ENCODE measurements at regions not wholly inside any gene's neighbourhood (a gene's known extent, or its start where the extent isn't known, plus 50 kb on each side); places are given as distances from the start of the nearest gene placed in this dataset.
A peak's percentile ranks its signal among the peaks of the same experiment; 100 is the strongest.

DNA sequence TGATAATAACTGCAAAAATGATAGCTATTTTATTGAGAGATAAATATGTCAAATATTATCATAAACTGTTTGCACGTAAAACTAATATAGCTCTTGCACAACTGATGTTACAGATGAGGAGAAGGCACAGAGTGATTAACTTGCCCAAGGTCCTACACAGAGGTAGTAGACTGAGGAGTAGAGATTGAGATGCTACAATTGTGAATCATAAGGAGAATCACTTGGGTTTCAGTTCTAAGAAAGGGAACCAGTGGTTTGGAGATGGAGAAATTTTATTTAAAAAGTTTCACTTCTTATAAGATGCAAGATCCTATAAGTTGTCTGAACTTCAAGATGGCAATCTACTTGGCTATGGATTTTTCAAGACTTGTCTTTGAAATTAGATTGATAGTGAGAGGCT lies 224.8 kb upstream of the RAG2 start:
- Histone ChIP-seq H3K9ac (no peak overlapping the region), H3K36me3 (ENCODE audit: low read depth) (no peaks in the 10 kb centered on the region), H3K27ac (no peak overlapping the region), H4K20me1 (ENCODE audit: insufficient read depth) (no peaks in the 10 kb centered on the region), H3K4me2 (ENCODE audit: unreplicated experiment) (no peak overlapping the region), H3K4me3 (no peak overlapping the region), H3F3A (ENCODE audit: insufficient read depth) (no peaks in the 10 kb centered on the region), H3K79me2 (ENCODE audit: insufficient read depth) (no peaks in the 10 kb centered on the region), H3K4me1 (ENCODE audit: insufficient read depth) (no peaks in the 10 kb centered on the region), H2AFZ (no peak overlapping the region), H3K9me2 (ENCODE audit: insufficient read depth) (no peaks in the 10 kb centered on the region), H3K27me3 (replicated peaks; ENCODE audit: insufficient read depth) (no peaks in the 10 kb centered on the region), H3K9me3 (ENCODE audit: low read depth) (no peaks in the 10 kb centered on the region)
- DNase-seq, result no peak
- WGBS, 2 experiments (ENCODE audit: low coverage in 1 of 2, low lambda C conversion rate in 2 of 2, missing lambda C conversion rate in 2 of 2), result 61 to 65% methylated on average over 1 of the region's 1 CpG
- no peak for TF ChIP-seq EZH2phosphoT487 (IDR thresholded peaks at IDR 0.05; ENCODE audit: insufficient read depth, low read depth)
- no peak for TF ChIP-seq EZH2 (IDR thresholded peaks at IDR 0.05; ENCODE audit: insufficient read depth, poor library complexity, severe bottlenecking)
- in situ Hi-C loops (cut with MboI), result no loop called here

DNA sequence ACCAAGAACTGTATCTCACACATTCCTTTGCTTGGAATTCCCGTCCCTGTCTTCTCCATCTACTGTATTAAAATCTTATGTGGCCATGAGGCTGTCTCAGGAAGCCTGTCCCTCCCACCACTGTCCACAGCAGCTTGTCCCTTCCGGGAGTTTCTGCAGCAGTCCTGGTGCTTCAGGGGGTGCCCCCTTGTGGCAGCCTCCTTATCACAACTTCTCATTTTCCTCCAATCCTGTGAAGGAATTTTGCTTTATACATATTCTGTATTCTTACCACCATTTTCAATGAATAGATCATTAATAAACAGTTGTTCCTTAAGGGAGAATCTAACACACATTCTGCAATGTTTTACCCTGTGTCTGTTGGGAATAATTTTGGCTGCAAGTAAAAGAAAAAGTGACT lies 220.4 kb upstream of the RAG2 start:
- Histone ChIP-seq H3K4me1 (ENCODE audit: insufficient read depth) (no peaks in the 10 kb centered on the region), H3K4me3 (no peak overlapping the region), H3K9ac (no peak overlapping the region), H3K27ac (no peak overlapping the region), H3K9me3 (ENCODE audit: low read depth) (no peaks in the 10 kb centered on the region), H2AFZ (no peak overlapping the region), H3K27me3 (replicated peaks; ENCODE audit: insufficient read depth) (no peaks in the 10 kb centered on the region), H3F3A (ENCODE audit: insufficient read depth) (no peaks in the 10 kb centered on the region), H3K79me2 (ENCODE audit: insufficient read depth) (no peaks in the 10 kb centered on the region), H3K36me3 (ENCODE audit: low read depth) (no peaks in the 10 kb centered on the region), H4K20me1 (ENCODE audit: insufficient read depth) (no peaks in the 10 kb centered on the region), H3K9me2 (ENCODE audit: insufficient read depth) (no peaks in the 10 kb centered on the region), H3K4me2 (ENCODE audit: unreplicated experiment) (no peak overlapping the region)
- peak; percentile 34 for DNase-seq
- TF ChIP-seq EZH2phosphoT487 (IDR thresholded peaks at IDR 0.05; ENCODE audit: insufficient read depth, low read depth) (no peak), EZH2 (IDR thresholded peaks at IDR 0.05; ENCODE audit: insufficient read depth, poor library complexity, severe bottlenecking) (no peak)
- WGBS, 2 experiments (ENCODE audit: low coverage in 1 of 2, low lambda C conversion rate in 2 of 2, missing lambda C conversion rate in 2 of 2), result 40 to 52% methylated on average over 2 of the region's 2 CpGs
- in situ Hi-C loops (cut with MboI), result no loop called here

DNA sequence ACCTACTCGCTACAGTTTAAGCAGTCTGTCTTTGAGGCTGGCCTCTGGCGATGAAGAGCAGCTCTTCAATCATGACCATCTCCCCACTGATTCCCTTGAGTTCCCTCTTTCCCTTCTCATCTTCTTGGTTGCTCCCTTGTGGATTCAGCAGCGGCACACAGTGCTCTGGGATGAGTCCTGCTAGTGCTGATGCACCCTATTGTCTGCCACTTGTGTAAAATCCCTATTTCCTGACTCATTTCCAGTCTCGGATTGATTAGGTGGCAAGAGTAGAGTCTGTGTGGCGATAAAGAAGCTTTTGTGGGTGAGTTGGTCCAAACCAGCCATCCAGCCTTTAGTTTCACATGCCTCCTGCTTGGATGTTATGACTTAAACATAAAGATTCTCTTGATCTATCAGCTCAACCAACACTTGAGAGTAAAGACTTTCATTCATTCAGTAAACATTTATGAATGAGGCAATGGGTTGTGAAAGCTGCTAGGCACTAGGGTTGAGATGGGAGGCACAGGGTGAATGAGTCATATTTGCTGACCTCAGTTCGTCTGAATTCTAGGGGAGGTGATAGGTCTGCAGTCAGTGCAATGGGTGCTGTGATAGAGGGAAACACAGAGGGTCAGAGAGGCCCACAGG lies 219.4 kb upstream of the RAG2 start:
- no peak overlapping the region for H3K4me3 ChIP-seq
- no peak overlapping the region for H3K9ac ChIP-seq
- H3K36me3 ChIP-seq (ENCODE audit: low read depth), result no peaks in the 10 kb centered on the region
- no peak overlapping the region for H3K27ac ChIP-seq
- WGBS, 2 experiments (ENCODE audit: low coverage in 1 of 2, low lambda C conversion rate in 2 of 2, missing lambda C conversion rate in 2 of 2), result 38 to 47% methylated on average over 6 of the region's 6 CpGs
- H3K9me2 ChIP-seq (ENCODE audit: insufficient read depth), result no peaks in the 10 kb centered on the region
- H3K4me1 ChIP-seq (ENCODE audit: insufficient read depth), result no peaks in the 10 kb centered on the region
- H3K27me3 ChIP-seq (replicated peaks; ENCODE audit: insufficient read depth), result no peaks in the 10 kb centered on the region
- H2AFZ ChIP-seq, result no peak overlapping the region
- no peaks in the 10 kb centered on the region for H3F3A ChIP-seq (ENCODE audit: insufficient read depth)
- in situ Hi-C loops (cut with MboI), result no loop called here
- peak; percentile 40 for DNase-seq
- no peak for TF ChIP-seq EZH2phosphoT487 (IDR thresholded peaks at IDR 0.05; ENCODE audit: insufficient read depth, low read depth)
- no peak for TF ChIP-seq EZH2 (IDR thresholded peaks at IDR 0.05; ENCODE audit: insufficient read depth, poor library complexity, severe bottlenecking)
- H3K4me2 ChIP-seq (ENCODE audit: unreplicated experiment), result no peak overlapping the region
- H4K20me1 ChIP-seq (ENCODE audit: insufficient read depth), result no peaks in the 10 kb centered on the region
- no peaks in the 10 kb centered on the region for H3K9me3 ChIP-seq (ENCODE audit: low read depth)
- no peaks in the 10 kb centered on the region for H3K79me2 ChIP-seq (ENCODE audit: insufficient read depth)

DNA sequence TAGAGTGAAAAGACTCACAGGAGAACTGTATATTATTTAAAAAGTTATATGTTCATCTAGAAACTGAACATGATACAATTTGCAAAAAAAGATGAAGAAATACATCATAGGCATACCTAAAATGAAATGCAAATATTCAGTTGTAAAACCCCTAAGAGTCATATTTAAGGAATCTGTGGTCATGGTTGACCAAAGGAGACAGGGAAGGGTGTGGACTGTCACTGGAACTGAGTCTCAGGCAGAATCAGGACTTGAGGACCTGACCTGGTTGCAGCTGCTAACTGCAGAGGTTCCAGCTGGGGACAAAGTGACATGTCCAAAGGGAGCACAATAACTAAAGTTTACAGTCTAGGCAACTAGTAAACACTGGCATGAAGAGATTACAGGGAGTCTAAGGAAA lies 211.3 kb upstream of the RAG2 start:
- TF ChIP-seq EZH2 (IDR thresholded peaks at IDR 0.05; ENCODE audit: insufficient read depth, poor library complexity, severe bottlenecking), result no peak
- TF ChIP-seq EZH2phosphoT487 (IDR thresholded peaks at IDR 0.05; ENCODE audit: insufficient read depth, low read depth), result no peak
- no peak for DNase-seq

DNA sequence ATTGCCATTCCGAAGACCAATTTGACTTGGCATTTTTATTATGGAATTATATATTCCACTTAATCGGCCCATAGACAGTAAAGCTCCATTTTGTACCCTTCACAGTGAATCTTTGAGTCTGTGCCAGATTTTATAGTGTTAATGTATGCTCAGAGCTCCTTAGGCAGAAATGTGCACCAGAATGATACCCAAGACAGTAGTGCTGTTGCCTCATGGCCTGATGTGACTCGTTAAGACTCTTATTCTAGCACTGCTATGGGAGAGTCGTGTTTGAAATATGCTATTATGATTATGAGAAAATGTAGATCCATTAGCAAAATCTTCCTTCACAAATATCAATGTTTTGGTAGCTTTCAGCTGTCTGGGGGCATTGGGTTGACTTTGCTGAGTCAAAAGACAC lies 209.8 kb upstream of the RAG2 start:
- H3K36me3 ChIP-seq (ENCODE audit: low read depth), result no peaks in the 10 kb centered on the region
- H3K27me3 ChIP-seq (replicated peaks; ENCODE audit: insufficient read depth), result no peaks in the 10 kb centered on the region; the same call in 1 of the 2 replicates
- no peak overlapping the region for H3K4me2 ChIP-seq (ENCODE audit: unreplicated experiment)
- H4K20me1 ChIP-seq (ENCODE audit: insufficient read depth), result no peaks in the 10 kb centered on the region
- H3K27ac ChIP-seq, result no peak overlapping the region
- no peak overlapping the region for H3K4me3 ChIP-seq
- no peaks in the 10 kb centered on the region for H3K9me2 ChIP-seq (ENCODE audit: insufficient read depth)
- no peak for DNase-seq
- H3K9ac ChIP-seq, result no peak overlapping the region
- no peak for TF ChIP-seq EZH2phosphoT487 (IDR thresholded peaks at IDR 0.05; ENCODE audit: insufficient read depth, low read depth)
- no peak for TF ChIP-seq EZH2 (IDR thresholded peaks at IDR 0.05; ENCODE audit: insufficient read depth, poor library complexity, severe bottlenecking)
- H2AFZ ChIP-seq, result no peak overlapping the region
- no peaks in the 10 kb centered on the region for H3K4me1 ChIP-seq (ENCODE audit: insufficient read depth)
- in situ Hi-C loops (cut with MboI), result no loop called here
- H3K9me3 ChIP-seq (ENCODE audit: low read depth), result no peaks in the 10 kb centered on the region
- H3K79me2 ChIP-seq (ENCODE audit: insufficient read depth), result no peaks in the 10 kb centered on the region
- WGBS, 2 experiments (ENCODE audit: low coverage in 1 of 2, low lambda C conversion rate in 2 of 2, missing lambda C conversion rate in 2 of 2), result 4 to 19% methylated on average over 4 of the region's 4 CpGs
- H3F3A ChIP-seq (ENCODE audit: insufficient read depth), result no peaks in the 10 kb centered on the region

More for the DNA sequence above, 211.3 kb upstream of the RAG2 start:
- Histone ChIP-seq H3K27me3 (replicated peaks; ENCODE audit: insufficient read depth) (no peaks in the 10 kb centered on the region), H3K9me3 (ENCODE audit: low read depth) (no peaks in the 10 kb centered on the region), H3K4me2 (ENCODE audit: unreplicated experiment) (no peak overlapping the region), H3K79me2 (ENCODE audit: insufficient read depth) (no peaks in the 10 kb centered on the region), H2AFZ (no peak overlapping the region), H3K4me3 (no peak overlapping the region), H3F3A (ENCODE audit: insufficient read depth) (no peaks in the 10 kb centered on the region), H3K4me1 (ENCODE audit: insufficient read depth) (no peaks in the 10 kb centered on the region), H4K20me1 (ENCODE audit: insufficient read depth) (no peaks in the 10 kb centered on the region), H3K27ac (no peak overlapping the region), H3K36me3 (ENCODE audit: low read depth) (no peaks in the 10 kb centered on the region), H3K9me2 (ENCODE audit: insufficient read depth) (no peaks in the 10 kb centered on the region), H3K9ac (no peak overlapping the region)
- in situ Hi-C loops (cut with MboI), result no loop called here

All from GM23248 (cell line).